AG09309 (cell line): ENCODE measurements at regions not wholly inside any gene's neighbourhood (a gene's known extent, or its start where the extent isn't known, plus 50 kb on each side); places are given as distances from the start of the nearest gene placed in this dataset.

Experiments
- DNase-seq: peaks from one replicate; pipeline ENCODE4 v3.0.0-alpha.2; 2010; ENCODE audit warnings: low read depth
- H3K4me3 ChIP-seq: 2 replicates; pipeline ENCODE4 v1.5.1; 2011; ENCODE audit warnings: mild to moderate bottlenecking, low read depth, low read length, moderate library complexity; ENCODE audit not compliant: control insufficient read depth
- CTCF ChIP-seq: IDR thresholded peaks from 2 replicates; pipeline ENCODE4 v1.5.1; 2011; ENCODE audit warnings: mild to moderate bottlenecking, low read depth, low read length, inconsistent platforms; ENCODE audit not compliant: insufficient read depth, control insufficient read depth; ENCODE audit errors: missing control alignments

- H3K4me3 ChIP-seq: peak overlapping the region; percentile 23
- no peak for DNase-seq
- TF ChIP-seq CTCF: no peak
Observed at GRCh38 chr21:16423921-16424320, 694.1 kb downstream of the USP25 start.

- peak overlapping the region; percentile 23 for H3K4me3 ChIP-seq
- no peak for DNase-seq
- no peak for TF ChIP-seq CTCF
Observed at GRCh38 chr21:16424331-16424751, 694.6 kb downstream of the USP25 start.

GRCh38 chr21:16425376-16425775 is 695.6 kb downstream of the USP25 start:
- H3K4me3 ChIP-seq: no peak overlapping the region
- DNase-seq: no peak
- TF ChIP-seq CTCF: no peak

GRCh38 chr21:16426936-16427335 is 697.2 kb downstream of the USP25 start:
- no peak overlapping the region for H3K4me3 ChIP-seq
- TF ChIP-seq CTCF: no peak
- no peak for DNase-seq

- TF ChIP-seq CTCF: no peak
- DNase-seq: no peak
- no peak overlapping the region for H3K4me3 ChIP-seq
Observed at GRCh38 chr21:16427587-16428087, 697.9 kb downstream of the USP25 start.

- no peak for DNase-seq
- no peak for TF ChIP-seq CTCF
- H3K4me3 ChIP-seq: no peak overlapping the region
Observed at GRCh38 chr21:16437586-16437985, 707.8 kb downstream of the USP25 start.

GRCh38 chr21:16438761-16439160 is 709.0 kb downstream of the USP25 start:
- no peak for TF ChIP-seq CTCF
- H3K4me3 ChIP-seq: no peak overlapping the region
- DNase-seq: no peak
